Upper lobe of right lung (tissue), 1 donor: ENCODE measurements at regions not wholly inside any gene's neighbourhood (a gene's known extent, or its start where the extent isn't known, plus 50 kb on each side); places are given as distances from the start of the nearest gene placed in this dataset.

Experiments used
- ATAC-seq: fragments of 200-7000 bp; cut with Tn5 transposase; one replicate; pipeline ENCODE4 v1.9.1; 2020; ENCODE audit warnings: mild to moderate bottlenecking, moderate library complexity
- DNase-seq: peaks from one replicate; pipeline ENCODE4 v3.0.0-alpha.2; 2020
- H3K27ac ChIP-seq: fragments of 200-600 bp; one replicate; pipeline ENCODE4 v1.8.0; 2022
- H3K27me3 ChIP-seq: fragments of 200-600 bp; one replicate; pipeline ENCODE4 v1.8.0; 2022; ENCODE audit warnings: mild to moderate bottlenecking
- H3K36me3 ChIP-seq: fragments of 200-600 bp; one replicate; pipeline ENCODE4 v1.8.0; 2022
- H3K4me1 ChIP-seq: fragments of 200-600 bp; one replicate; pipeline ENCODE4 v1.8.0; 2022
- H3K4me3 ChIP-seq: fragments of 200-600 bp; one replicate; pipeline ENCODE4 v1.8.0; 2022; ENCODE audit warnings: mild to moderate bottlenecking
- H3K9me3 ChIP-seq: fragments of 200-600 bp; one replicate; pipeline ENCODE4 v1.8.0; 2022
- intact Hi-C: fragments of 100-400 bp; cut with DNase I; formaldehyde crosslinking; loops from one replicate; pipeline ENCODE4 v1.11.0; 2022
- TF ChIP-seq, protein P1 (sequence below): fragments of 200-600 bp; IDR thresholded peaks from one replicate; pipeline ENCODE4 v1.8.0; 2022; ENCODE audit warnings: antibody characterized with exemption
- donor health status: DM: no; HTN: yes; CAD: no; lungs with severe emphysema.

DNA sequence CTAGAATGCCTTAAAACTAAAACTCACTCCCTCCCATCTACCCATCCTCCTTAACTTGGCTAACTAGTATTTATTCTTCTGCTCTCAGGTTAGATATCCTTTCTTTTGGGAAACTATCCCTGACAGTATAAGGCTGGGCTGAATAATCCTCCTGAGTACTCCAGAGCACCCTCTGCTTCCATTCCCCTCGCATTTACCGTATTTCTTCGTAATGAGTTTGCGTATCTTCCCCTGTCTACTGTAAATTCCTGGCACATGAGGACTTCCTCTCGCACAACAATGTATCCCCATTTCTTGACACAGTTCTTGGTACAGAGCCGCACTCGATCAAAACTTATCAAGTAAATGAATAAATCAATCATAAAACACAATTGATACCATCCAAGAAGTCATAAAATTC lies 82.9 kb upstream of the AKAP13 start:
- Histone ChIP-seq H3K27ac (no peak overlapping the region), H3K27me3 (no peaks in the 10 kb centered on the region), H3K4me1 (peaks cover 7% of the 10 kb centered on the region), H3K4me3 (no peak overlapping the region), H3K36me3 (no peaks in the 10 kb centered on the region), H3K9me3 (no peaks in the 10 kb centered on the region)
- ATAC-seq (no peak), DNase-seq (no peak)
- intact Hi-C loops, result no loop called here
- TF ChIP-seq, protein P1, sequence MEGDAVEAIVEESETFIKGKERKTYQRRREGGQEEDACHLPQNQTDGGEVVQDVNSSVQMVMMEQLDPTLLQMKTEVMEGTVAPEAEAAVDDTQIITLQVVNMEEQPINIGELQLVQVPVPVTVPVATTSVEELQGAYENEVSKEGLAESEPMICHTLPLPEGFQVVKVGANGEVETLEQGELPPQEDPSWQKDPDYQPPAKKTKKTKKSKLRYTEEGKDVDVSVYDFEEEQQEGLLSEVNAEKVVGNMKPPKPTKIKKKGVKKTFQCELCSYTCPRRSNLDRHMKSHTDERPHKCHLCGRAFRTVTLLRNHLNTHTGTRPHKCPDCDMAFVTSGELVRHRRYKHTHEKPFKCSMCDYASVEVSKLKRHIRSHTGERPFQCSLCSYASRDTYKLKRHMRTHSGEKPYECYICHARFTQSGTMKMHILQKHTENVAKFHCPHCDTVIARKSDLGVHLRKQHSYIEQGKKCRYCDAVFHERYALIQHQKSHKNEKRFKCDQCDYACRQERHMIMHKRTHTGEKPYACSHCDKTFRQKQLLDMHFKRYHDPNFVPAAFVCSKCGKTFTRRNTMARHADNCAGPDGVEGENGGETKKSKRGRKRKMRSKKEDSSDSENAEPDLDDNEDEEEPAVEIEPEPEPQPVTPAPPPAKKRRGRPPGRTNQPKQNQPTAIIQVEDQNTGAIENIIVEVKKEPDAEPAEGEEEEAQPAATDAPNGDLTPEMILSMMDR, result no peak

DNA sequence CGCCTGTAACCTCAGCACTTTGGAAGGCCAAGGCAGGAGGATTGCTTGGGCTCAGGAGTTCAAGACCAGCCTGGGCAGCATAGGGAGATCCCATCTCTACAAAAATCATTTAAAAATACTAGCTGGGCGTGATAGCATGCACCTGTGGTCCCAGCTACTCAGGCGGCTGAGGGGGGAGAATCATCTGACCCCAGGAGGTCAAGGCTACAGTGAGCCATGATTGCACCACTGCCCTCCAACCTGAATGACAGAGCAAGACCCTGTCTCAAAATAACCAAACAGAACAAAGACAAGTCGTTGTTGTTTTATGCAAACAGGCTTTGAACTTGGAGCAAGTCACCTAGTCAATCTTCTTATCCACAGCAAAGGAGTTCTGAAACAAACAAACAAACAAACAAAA lies 82.0 kb upstream of the AKAP13 start:
- H3K27ac ChIP-seq, result no peak overlapping the region
- DNase-seq (no peak), ATAC-seq (no peak)
- intact Hi-C loops, result no loop called here
- peaks cover 7% of the 10 kb centered on the region for H3K4me1 ChIP-seq
- H3K4me3 ChIP-seq, result no peak overlapping the region
- H3K36me3 ChIP-seq, result no peaks in the 10 kb centered on the region
- H3K27me3 ChIP-seq, result no peaks in the 10 kb centered on the region
- H3K9me3 ChIP-seq, result no peaks in the 10 kb centered on the region
- TF ChIP-seq, protein P1, result no peak

DNA sequence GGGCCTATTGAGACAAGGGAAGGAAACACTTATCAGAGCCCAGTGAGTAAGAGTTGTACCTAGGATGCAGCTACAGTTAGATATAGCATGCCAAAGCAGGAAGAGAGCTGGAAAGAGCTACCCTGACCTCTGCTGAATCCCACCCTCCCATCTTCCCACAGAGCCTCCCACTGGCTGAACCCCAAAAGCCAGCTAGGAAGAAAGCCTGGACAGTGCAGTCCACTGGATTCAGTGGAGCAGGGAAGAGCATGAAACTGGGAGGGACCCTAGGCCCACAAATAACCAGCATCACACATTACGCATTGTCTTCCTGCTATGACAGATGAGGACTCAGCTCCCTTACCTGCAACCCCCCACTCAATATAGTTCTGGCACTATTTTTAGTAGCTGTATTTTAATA lies 81.5 kb upstream of the AKAP13 start:
- DNase-seq (no peak), ATAC-seq (no peak)
- no peaks in the 10 kb centered on the region for H3K36me3 ChIP-seq
- H3K27ac ChIP-seq, result no peak overlapping the region
- no peaks in the 10 kb centered on the region for H3K9me3 ChIP-seq
- peaks cover 7% of the 10 kb centered on the region for H3K4me1 ChIP-seq
- no peaks in the 10 kb centered on the region for H3K27me3 ChIP-seq
- H3K4me3 ChIP-seq, result no peak overlapping the region
- TF ChIP-seq, protein P1, result no peak
- intact Hi-C loops, result no loop called here

DNA sequence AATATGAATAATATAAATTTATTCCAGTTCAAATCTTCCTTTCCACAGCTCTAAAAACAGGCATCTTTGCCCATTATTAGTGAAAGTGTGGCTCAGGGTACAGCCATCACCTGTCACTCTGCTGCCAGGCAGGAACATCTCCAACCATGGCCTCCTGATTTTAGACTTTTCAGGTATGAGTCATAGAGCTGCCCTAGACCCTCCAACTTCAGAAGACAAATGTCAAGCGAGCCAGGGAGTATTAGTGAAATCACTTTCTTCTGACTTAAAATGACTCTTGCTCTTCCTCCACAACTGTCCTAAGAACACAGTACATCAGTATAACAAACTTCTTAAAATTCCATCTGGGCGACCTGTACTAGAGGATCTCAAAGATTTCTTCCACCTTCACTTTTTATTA lies 78.1 kb upstream of the AKAP13 start:
- no peak for DNase-seq
- intact Hi-C loops, result no loop called here
- Histone ChIP-seq H3K36me3 (no peaks in the 10 kb centered on the region), H3K4me1 (peaks cover 1% of the 10 kb centered on the region), H3K27me3 (no peaks in the 10 kb centered on the region), H3K27ac (no peak overlapping the region), H3K4me3 (no peak overlapping the region), H3K9me3 (no peaks in the 10 kb centered on the region)
- TF ChIP-seq, protein P1, result no peak
- no peak for ATAC-seq

DNA sequence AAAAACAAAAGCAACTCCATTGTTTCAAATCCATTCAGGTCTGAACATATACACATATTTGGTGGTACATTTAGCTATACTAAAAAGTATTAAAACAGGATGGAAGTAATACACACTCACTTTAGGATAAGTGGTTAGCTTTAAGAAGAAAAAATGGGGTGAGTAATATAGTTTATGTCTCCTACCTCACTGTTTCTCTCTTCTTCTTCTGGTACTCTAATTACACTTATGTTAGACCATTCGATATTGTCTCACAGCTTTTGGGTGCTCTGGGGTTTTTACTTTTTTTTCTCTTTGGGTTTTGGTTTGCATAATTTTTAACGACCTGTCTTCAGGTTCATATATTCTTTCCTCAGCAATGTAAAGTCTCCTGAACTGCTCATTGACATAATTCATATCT lies 75.4 kb upstream of the AKAP13 start:
- TF ChIP-seq, protein P1, result no peak
- ATAC-seq (no peak), DNase-seq (no peak)
- Histone ChIP-seq H3K4me1 (no peaks in the 10 kb centered on the region), H3K9me3 (no peaks in the 10 kb centered on the region), H3K36me3 (no peaks in the 10 kb centered on the region), H3K4me3 (no peak overlapping the region), H3K27ac (no peak overlapping the region), H3K27me3 (no peaks in the 10 kb centered on the region)
- intact Hi-C loops, result no loop called here

DNA sequence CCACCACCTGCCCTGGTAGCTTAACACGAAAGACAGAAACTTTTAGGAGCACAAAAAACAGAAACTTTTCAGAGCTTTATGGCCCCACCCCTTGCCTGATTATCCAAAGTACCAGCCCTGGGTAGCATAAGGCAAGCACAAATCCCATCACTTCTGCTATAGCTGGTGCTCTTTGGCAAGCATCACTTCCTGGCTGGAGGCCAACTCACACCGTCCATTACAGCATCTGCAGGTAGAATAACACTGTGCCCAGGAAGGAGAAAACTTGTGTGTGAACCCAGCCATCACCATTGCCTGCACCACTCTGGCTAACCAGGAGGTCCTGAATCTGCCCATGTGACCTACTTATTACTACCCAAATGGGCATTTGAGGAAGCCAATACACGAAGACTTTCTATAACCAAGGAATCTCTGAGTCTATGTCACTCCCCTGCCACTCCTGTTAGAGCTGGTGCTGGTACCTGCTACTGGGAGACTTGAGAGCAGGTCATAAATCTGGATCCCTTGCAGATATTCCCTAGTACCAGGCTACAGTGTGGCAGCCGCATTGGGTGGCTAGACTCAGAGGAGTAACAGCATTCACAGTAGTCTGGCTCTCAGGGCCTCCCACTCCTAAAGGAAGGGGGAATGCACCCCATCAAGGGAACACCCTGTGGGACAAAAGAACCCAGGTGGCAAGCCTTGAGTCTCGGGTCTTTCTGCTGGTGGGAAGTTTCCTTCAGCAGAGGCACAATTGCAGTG lies 73.3 kb upstream of the AKAP13 start:
- no peaks in the 10 kb centered on the region for H3K9me3 ChIP-seq
- DNase-seq (no peak), ATAC-seq (no peak)
- H3K4me1 ChIP-seq, result no peaks in the 10 kb centered on the region
- H3K4me3 ChIP-seq, result no peak overlapping the region
- no peak overlapping the region for H3K27ac ChIP-seq
- no peaks in the 10 kb centered on the region for H3K36me3 ChIP-seq
- no peaks in the 10 kb centered on the region for H3K27me3 ChIP-seq
- TF ChIP-seq, protein P1, result no peak
- intact Hi-C loops, result no loop called here
